T47D (cell line): ENCODE measurements at regions not wholly inside any gene's neighbourhood (a gene's known extent, or its start where the extent isn't known, plus 50 kb on each side); places are given as distances from the start of the nearest gene placed in this dataset.

Experiments used
- DNase-seq, 2 experiments: peaks; one replicate each; pipeline versions ENCODE4 v3.0.0 to v3.0.0-alpha.2; 2011 to 2012; ENCODE audit warnings: low read depth in 1 of 2, low spot score in 1 of 2
- JUND ChIP-seq: IDR thresholded peaks from 2 replicates; pipeline ENCODE4 v1.6.1; 2012; ENCODE audit warnings: low read depth
- in situ Hi-C: cut with HindIII; loops from 2 replicates; pipeline ENCODE4 v1.10.0; 2016; ENCODE audit warnings: low sequenced_read_pairs, low pct_unique_long_range_greater_than_20kb

DNA sequence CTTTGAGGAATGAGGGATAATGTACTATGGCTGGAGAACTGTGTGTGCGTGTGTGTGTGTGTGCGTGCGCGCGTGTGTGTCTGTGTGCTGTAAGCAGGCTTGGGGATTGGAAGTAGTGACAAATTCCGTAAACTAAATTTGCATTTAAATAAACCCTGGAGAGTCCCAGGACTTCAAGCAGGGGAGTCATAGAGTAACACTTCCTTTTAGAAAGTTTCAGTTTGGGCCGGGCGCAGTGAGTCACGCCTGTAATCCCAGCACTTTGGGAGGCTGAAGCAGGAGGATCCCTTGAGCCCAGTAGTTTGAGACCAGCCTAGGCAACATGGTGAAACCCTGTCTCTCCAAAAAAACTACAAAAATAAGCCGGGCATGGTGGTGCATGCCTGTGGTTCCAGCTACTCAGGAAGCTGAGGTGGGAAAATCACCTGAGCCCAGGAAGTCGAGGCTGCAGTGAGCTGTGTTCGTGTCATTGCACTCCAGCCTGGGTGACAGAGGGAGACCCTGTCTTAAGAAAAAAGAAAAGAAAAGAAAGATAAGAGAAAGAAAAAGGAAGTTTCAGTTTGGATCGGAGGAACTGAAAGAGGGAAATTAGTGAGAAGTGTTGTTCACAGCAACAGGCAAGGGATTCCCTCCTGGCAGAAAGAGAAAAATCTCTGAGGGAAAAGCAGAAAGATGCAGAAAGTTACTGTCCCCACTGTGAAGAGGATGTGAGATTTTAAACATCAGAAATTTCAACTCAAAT, 222.7 kb upstream of the SOX5 start:
- TF ChIP-seq JUND, result no peak

DNA sequence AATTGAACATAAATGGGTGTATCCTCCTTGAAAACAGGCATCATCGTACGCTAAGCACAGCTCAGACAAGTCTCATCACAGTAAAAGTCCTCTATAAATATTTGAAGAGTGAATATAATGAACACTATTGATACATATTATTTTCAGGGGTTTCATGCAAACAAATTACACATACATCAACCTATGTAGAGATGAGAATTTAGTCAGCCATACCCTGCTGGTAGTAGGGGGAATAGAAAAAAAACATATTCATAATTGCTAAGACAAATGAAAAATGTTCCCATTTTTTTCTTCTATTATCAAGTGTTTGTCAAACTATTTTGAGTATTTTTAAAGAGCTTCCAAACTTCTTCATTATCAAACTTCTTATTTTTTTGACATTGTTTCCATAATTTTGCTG, 205.6 kb upstream of the SOX5 start:
- DNase-seq, result no peak
- TF ChIP-seq JUND, result no peak
- in situ Hi-C loops, result no loop called here

More for the DNA sequence above, 222.7 kb upstream of the SOX5 start:
- in situ Hi-C loops, result no loop called here
- peak in 1 of 2 experiments; percentile 15 for DNase-seq

DNA sequence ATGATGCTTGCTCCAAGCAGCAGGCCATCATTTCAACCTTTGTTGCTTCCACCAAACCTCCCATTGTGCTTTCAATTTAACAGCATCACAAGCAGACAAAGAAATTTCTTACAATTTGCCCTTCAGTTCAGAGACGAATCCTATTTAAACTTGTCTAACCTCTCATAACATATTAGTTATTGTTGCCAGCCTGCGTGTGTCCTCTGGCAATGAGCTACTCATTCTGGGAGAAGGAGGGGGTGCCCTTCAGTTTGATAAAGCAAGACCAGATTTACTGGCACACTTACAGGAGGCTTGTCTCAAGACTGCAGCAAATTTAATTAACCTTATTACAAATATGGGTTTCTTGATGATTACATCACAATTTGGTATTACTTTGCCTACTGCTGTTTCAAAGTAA, 203.6 kb upstream of the SOX5 start:
- DNase-seq, result no peak
- in situ Hi-C loops, result no loop called here
- TF ChIP-seq JUND, result no peak

- in situ Hi-C loops, result no loop called here
- TF ChIP-seq JUND, result no peak
- no peak for DNase-seq
These were observed 202.8 kb upstream of the SOX5 start for GRCh38 chr12:24152270-24152669.

GRCh38 chr12:24143928-24144327, 194.5 kb upstream of the SOX5 start:
- no peak for TF ChIP-seq JUND
- no peak for DNase-seq
- in situ Hi-C loops, result no loop called here

DNA sequence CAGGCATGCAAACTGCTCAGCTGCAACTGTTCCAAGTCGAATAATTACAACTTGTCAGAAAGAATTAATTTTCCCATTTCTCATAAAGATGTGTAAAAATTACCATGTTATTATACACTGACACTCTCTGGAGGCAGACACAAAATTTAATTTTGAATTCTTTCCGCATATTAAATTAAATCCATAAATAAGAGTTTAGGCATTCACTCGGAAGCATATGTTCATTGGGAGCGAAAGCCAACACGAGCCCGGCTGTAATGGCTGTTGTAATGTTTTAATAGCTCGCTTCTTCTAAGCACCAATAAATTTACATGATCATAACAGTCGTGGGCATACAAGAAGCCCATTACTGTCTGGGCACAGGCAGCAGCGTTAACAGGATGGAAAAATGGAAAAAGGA, 189.6 kb upstream of the SOX5 start:
- no peak for TF ChIP-seq JUND
- in situ Hi-C loops, result no loop called here
- DNase-seq, result no peak

DNA sequence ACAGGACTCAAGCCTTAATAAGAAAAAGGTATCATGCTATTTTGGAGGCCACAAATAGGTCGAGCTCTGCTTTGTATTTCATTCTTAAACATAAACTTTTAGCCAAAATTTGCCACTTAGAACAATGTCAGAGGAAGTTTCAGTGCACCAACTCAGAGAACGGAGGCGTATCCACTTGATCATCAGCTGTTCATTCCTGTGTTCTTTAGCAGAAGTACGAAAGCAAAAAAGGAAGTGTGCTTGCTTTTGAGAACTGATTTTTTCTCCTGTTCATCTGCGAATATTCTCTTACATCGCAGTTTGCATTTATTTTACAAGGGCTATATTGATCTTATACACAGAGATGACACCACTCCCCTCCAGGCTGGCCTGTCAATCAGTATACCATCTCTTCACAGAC, 188.6 kb upstream of the SOX5 start:
- in situ Hi-C loops, result no loop called here
- no peak for DNase-seq
- TF ChIP-seq JUND, result no peak

GRCh38 chr12:24135158-24135850, 185.8 kb upstream of the SOX5 start:
- in situ Hi-C loops, result no loop called here
- no peak for DNase-seq
- TF ChIP-seq JUND, result no peak

DNA sequence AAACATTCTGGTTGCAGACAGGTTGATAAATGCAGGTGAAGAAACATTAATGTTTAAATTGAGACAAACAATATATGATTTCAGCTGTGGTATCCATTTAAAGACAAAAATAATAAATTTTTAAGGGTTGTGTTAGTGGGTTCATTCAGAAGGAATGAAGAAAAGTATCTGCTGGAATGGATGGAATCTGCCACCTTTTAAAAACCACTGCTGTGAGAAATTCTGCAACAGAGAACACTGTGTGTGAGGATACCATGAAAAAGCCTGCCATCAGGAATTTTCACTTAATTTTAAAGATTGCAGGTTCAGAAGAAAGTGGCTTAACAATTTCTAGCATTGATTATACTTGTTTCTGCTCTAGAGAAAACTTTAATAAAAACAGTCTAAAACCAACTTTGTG, 184.6 kb upstream of the SOX5 start:
- TF ChIP-seq JUND, result no peak
- in situ Hi-C loops, result no loop called here
- no peak for DNase-seq

DNA sequence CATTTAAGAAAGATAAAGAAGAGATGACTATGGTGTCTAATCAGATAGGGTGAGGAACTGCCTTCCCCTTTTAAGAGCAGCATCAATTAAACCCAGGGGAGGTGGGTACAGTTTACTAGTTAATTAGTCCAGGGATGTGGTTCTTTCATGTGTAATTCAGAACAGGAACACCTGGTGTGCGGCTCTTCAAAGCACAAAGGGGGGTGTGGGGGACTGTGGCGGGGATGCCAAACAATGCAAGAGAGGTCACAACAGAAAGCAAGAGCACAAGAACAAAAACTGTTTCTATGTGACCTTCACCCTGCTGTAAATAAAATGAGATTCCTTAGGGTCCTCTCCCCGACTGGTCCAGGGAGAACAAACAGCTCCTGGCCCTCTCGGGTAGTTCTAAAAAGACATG, 183.9 kb upstream of the SOX5 start:
- no peak for TF ChIP-seq JUND
- no peak for DNase-seq
- in situ Hi-C loops, result no loop called here

- in situ Hi-C loops, result no loop called here
- no peak for TF ChIP-seq JUND
- DNase-seq, result no peak
These were observed 178.7 kb upstream of the SOX5 start for GRCh38 chr12:24127919-24128721.

DNA sequence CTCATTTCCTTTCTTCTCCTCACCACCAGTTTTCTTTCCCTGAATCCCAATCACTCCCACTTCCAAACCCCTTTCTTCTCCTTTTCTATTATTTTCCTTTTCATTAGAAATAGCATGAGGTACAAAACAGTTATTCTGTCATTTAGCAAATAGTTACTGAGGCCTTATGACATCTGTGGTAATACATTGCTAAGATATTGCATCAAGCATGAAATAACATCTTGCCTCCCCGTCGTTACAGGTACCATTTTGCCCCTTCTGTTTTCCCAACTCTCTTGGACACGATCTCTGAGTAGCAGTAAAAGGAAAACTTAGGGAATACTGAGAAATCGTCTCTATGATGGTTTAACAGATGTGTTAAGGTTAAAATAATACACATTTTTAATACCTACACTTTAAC, 175.8 kb upstream of the SOX5 start:
- no peak for DNase-seq
- TF ChIP-seq JUND, result no peak
- in situ Hi-C loops, result no loop called here

DNA sequence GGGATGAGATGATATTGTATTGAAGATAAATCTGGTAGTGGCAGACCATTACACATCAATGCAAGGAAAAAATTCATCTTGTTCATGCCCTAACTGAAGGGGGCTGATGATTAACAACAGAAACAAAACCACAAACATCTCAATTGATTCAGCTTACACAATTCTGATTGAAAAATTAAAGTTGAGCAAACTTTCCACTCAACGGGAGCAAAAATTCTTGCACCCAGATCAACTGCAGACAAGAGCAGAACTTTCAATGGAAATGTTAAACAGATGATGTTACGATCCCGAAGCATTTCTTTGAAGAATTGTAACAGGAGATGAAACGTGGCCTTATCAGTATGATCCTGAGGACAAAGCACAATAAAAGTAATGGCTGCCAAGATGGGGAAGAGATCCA, 172.4 kb upstream of the SOX5 start:
- DNase-seq, result no peak
- in situ Hi-C loops, result no loop called here
- TF ChIP-seq JUND, result no peak
